H9 (cell line): ENCODE measurements at regions not wholly inside any gene's neighbourhood (a gene's known extent, or its start where the extent isn't known, plus 50 kb on each side); places are given as distances from the start of the nearest gene placed in this dataset.

ENCODE experiments used
- DNase-seq: peaks from one replicate; pipeline ENCODE4 v3.0.0-alpha.2; 2017
- H2AFZ ChIP-seq: one replicate; pipeline ENCODE4 v1.6.1; 2013; ENCODE audit warnings: mild to moderate bottlenecking, low read length, control low read depth, moderate library complexity
- H2AK5ac ChIP-seq: 2 replicates; pipeline ENCODE4 v1.6.1; 2013; ENCODE audit warnings: low read length, control low read depth, mixed read lengths; ENCODE audit not compliant: insufficient read length
- H2BK120ac ChIP-seq: one replicate; pipeline ENCODE4 v1.6.1; 2013; ENCODE audit warnings: low read depth, mild to moderate bottlenecking, low read length, control low read depth, inconsistent platforms; ENCODE audit not compliant: poor library complexity, severe bottlenecking
- H2BK12ac ChIP-seq: 2 replicates; pipeline ENCODE4 v1.6.1; 2013; ENCODE audit warnings: low read length, control low read depth, mixed read lengths, low read depth; ENCODE audit not compliant: insufficient read length
- H2BK15ac ChIP-seq: 2 replicates; pipeline ENCODE4 v1.6.1; 2013; ENCODE audit warnings: low read depth, low read length, control low read depth
- H2BK20ac ChIP-seq: one replicate; pipeline ENCODE4 v1.6.1; 2013; ENCODE audit warnings: low read depth, mild to moderate bottlenecking, low read length, control low read depth, inconsistent platforms; ENCODE audit not compliant: poor library complexity, severe bottlenecking
- H2BK5ac ChIP-seq: 2 replicates; pipeline ENCODE4 v1.6.1; 2013; ENCODE audit warnings: low read length, control low read depth, mixed read lengths; ENCODE audit not compliant: insufficient read length
- H3K14ac ChIP-seq: 2 replicates; pipeline ENCODE4 v1.6.1; 2013; ENCODE audit warnings: low read length, control low read depth; ENCODE audit not compliant: insufficient read depth
- H3K18ac ChIP-seq: 2 replicates; pipeline ENCODE4 v1.6.1; 2013; ENCODE audit warnings: low read depth, mild to moderate bottlenecking, mixed read lengths, low read length, control low read depth; ENCODE audit not compliant: insufficient read length
- H3K23ac ChIP-seq: 2 replicates; pipeline ENCODE4 v1.6.1; 2013; ENCODE audit warnings: low read length, control low read depth, mixed read lengths, low read depth; ENCODE audit not compliant: insufficient read length
- H3K23me2 ChIP-seq: 2 replicates; pipeline ENCODE4 v1.6.1; 2013; ENCODE audit warnings: low read depth, mild to moderate bottlenecking, mixed read lengths, low read length, control low read depth; ENCODE audit not compliant: insufficient read length, poor library complexity, severe bottlenecking
- H3K27ac ChIP-seq: 2 replicates; pipeline ENCODE4 v1.5.1; 2013; ENCODE audit warnings: low read length, control low read depth, mixed read lengths, low read depth; ENCODE audit not compliant: insufficient read length
- H3K27me3 ChIP-seq: 2 replicates; pipeline ENCODE4 v1.6.1; 2013; ENCODE audit warnings: low read length, control low read depth, inconsistent platforms; ENCODE audit not compliant: insufficient read depth
- H3K4ac ChIP-seq: 2 replicates; pipeline ENCODE4 v1.6.1; 2013; ENCODE audit warnings: low read depth, mild to moderate bottlenecking, control low read depth, inconsistent platforms, low read length, moderate library complexity
- H3K4me1 ChIP-seq: 2 replicates; pipeline ENCODE4 v1.6.1; 2013; ENCODE audit warnings: low read length, control low read depth, inconsistent platforms; ENCODE audit not compliant: insufficient read depth
- H3K4me2 ChIP-seq: 2 replicates; pipeline ENCODE4 v1.6.1; 2013; ENCODE audit warnings: low read length, control low read depth, mixed read lengths; ENCODE audit not compliant: insufficient read length, insufficient read depth
- H3K56ac ChIP-seq: 2 replicates; pipeline ENCODE4 v1.6.1; 2013; ENCODE audit warnings: low read depth, mild to moderate bottlenecking, mixed read lengths, low read length, control low read depth; ENCODE audit not compliant: insufficient read length
- H3K79me1 ChIP-seq: 2 replicates; pipeline ENCODE4 v1.6.1; 2013; ENCODE audit warnings: low read depth, mild to moderate bottlenecking, moderate library complexity, low read length, control low read depth, inconsistent platforms; ENCODE audit not compliant: insufficient read depth, poor library complexity, severe bottlenecking
- H3K79me2 ChIP-seq: 2 replicates; pipeline ENCODE4 v1.6.1; 2013; ENCODE audit warnings: low read length, control low read depth, inconsistent platforms; ENCODE audit not compliant: insufficient read depth
- H3K9ac ChIP-seq: 2 replicates; pipeline ENCODE4 v1.6.1; 2013; ENCODE audit warnings: low read length, control low read depth, mixed read lengths; ENCODE audit not compliant: insufficient read length; ENCODE audit errors: extremely low read depth
- H3K9me3 ChIP-seq: one replicate; pipeline ENCODE4 v1.6.1; 2013; ENCODE audit warnings: low read depth, low read length, inconsistent platforms; ENCODE audit not compliant: control insufficient read depth
- H3T11ph ChIP-seq: one replicate; pipeline ENCODE4 v1.6.1; 2013; ENCODE audit warnings: mild to moderate bottlenecking, low read length, control low read depth, inconsistent platforms
- H4K20me1 ChIP-seq: one replicate; pipeline ENCODE4 v1.6.1; 2013; ENCODE audit not compliant: control insufficient read depth, insufficient read length, insufficient read depth
- H4K5ac ChIP-seq: 2 replicates; pipeline ENCODE4 v1.6.1; 2013; ENCODE audit warnings: low read depth, mild to moderate bottlenecking, mixed read lengths, low read length, control low read depth; ENCODE audit not compliant: insufficient read length
- H4K8ac ChIP-seq: replicated peaks from 2 replicates; pipeline ENCODE4 v1.6.1; 2013; ENCODE audit warnings: low read length, control low read depth, mixed read lengths, low read depth; ENCODE audit not compliant: insufficient read length
- H4K91ac ChIP-seq: 2 replicates; pipeline ENCODE4 v1.6.1; 2013; ENCODE audit warnings: low read depth, mild to moderate bottlenecking, moderate library complexity, mixed read lengths, low read length, control low read depth; ENCODE audit not compliant: insufficient read length
- H3K27ac Mint-ChIP-seq, 3 experiments: 2 replicates in 2 of 3; 3 replicates in 1 of 3; pipeline ENCODE4 v1.8.0; 2020 to 2021; ENCODE audit warnings: mixed read lengths in 3 of 3, mild to moderate bottlenecking in 1 of 3, moderate library complexity in 1 of 3
- H3K27me3 Mint-ChIP-seq: 2 replicates; pipeline ENCODE4 v1.8.0; 2021; ENCODE audit warnings: low read depth, mild to moderate bottlenecking, moderate library complexity, mixed read lengths
- H3K36me3 Mint-ChIP-seq, 3 experiments: 2 replicates in 2 of 3; 3 replicates in 1 of 3; pipeline ENCODE4 v1.8.0; 2020 to 2021; ENCODE audit warnings: low read depth in 3 of 3, mixed read lengths in 3 of 3; ENCODE audit not compliant: insufficient read depth in 1 of 3
- H3K4me1 Mint-ChIP-seq, 2 experiments: 2 replicates each; pipeline ENCODE4 v1.8.0; 2020; ENCODE audit warnings: mixed read lengths in 2 of 2
- H3K4me3 Mint-ChIP-seq, 2 experiments: 2 replicates in 1 of 2; 3 replicates in 1 of 2; pipeline ENCODE4 v1.8.0; 2020 to 2021; ENCODE audit warnings: mild to moderate bottlenecking in 2 of 2, mixed read lengths in 2 of 2, moderate library complexity in 1 of 2
- H3K9me3 Mint-ChIP-seq, 2 experiments: 2 replicates in 1 of 2; 3 replicates in 1 of 2; pipeline ENCODE4 v1.8.0; 2020; ENCODE audit warnings: mild to moderate bottlenecking in 2 of 2, mixed read lengths in 2 of 2, moderate library complexity in 1 of 2
- CTCF ChIP-seq: fragments of 200-600 bp; sonication (generic); conservative IDR thresholded peaks from 3 replicates; pipeline ENCODE4 v1.8.0; 2021; ENCODE audit warnings: antibody characterized with exemption, mild to moderate bottlenecking
- WGBS: extraction: QIAGEN DNeasy Blood & Tissue Kit; methylation state at CpG from one replicate; pipeline ENCODE4 v1.1.7; 2013; ENCODE audit warnings: missing lambda C conversion rate, low lambda C conversion rate, mixed read lengths; ENCODE audit not compliant: insufficient read length; ENCODE audit errors: extremely low coverage; 5-methylcytosine and 5-hydroxymethylcytosine counted together

- Histone ChIP-seq H3K9me3 (no peaks in the 10 kb centered on the region), H3T11ph (no peak overlapping the region), H3K79me2 (no peaks in the 10 kb centered on the region), H3K27ac (no peak overlapping the region), H4K20me1 (no peaks in the 10 kb centered on the region), H4K8ac (no peak overlapping the region), H2BK15ac (no peak overlapping the region), H3K27me3 (no peaks in the 10 kb centered on the region), H3K18ac (no peak overlapping the region), H3K4me2 (no peak overlapping the region), H2AFZ (no peak overlapping the region), H3K23me2 (no peaks in the 10 kb centered on the region), H3K9ac (no peak overlapping the region), H3K14ac (no peak overlapping the region), H2BK120ac (no peak overlapping the region), H3K4me1 (no peaks in the 10 kb centered on the region), H3K56ac (no peak overlapping the region), H3K79me1 (no peaks in the 10 kb centered on the region), H3K4ac (no peak overlapping the region), H4K91ac (no peak overlapping the region), H2BK20ac (no peak overlapping the region), H2AK5ac (no peak overlapping the region), H2BK12ac (no peak overlapping the region), H2BK5ac (no peak overlapping the region), H4K5ac (no peak overlapping the region), H3K23ac (no peak overlapping the region)
- no peak overlapping the region for H3K4me3 Mint-ChIP-seq
- no peaks in the 10 kb centered on the region for H3K4me1 Mint-ChIP-seq
- H3K9me3 Mint-ChIP-seq, result no peaks in the 10 kb centered on the region
- H3K27me3 Mint-ChIP-seq, result no peaks in the 10 kb centered on the region; the same call in 1 of the 2 replicates
- H3K27ac Mint-ChIP-seq, result no peak overlapping the region
- no peak for DNase-seq
- no peaks in the 10 kb centered on the region for H3K36me3 Mint-ChIP-seq
- TF ChIP-seq CTCF, result no peak
- no CpG with 5 or more reads among the region's 3 CpGs for WGBS
Observed at GRCh38 chr18:55102958-55103456, 143.7 kb upstream of the CCDC68 start.
